GM21576 (cell line): ENCODE measurements at regions not wholly inside any gene's neighbourhood (a gene's known extent, or its start where the extent isn't known, plus 50 kb on each side); places are given as distances from the start of the nearest gene placed in this dataset.

ENCODE experiments used
- ATAC-seq: cut with Tn5 transposase; IDR thresholded peaks from one replicate; pipeline ENCODE4 v1.9.1; 2021; ENCODE audit warnings: mild to moderate bottlenecking, moderate library complexity; ENCODE audit not compliant: unreplicated experiment

- no peak for ATAC-seq
Measured at GRCh38 chr21:16169102-16169511, 439.3 kb downstream of the USP25 start.

- ATAC-seq, result no peak
Measured at GRCh38 chr21:16169779-16170178, 440.0 kb downstream of the USP25 start.

- ATAC-seq, result no peak
Measured at GRCh38 chr21:16176570-16176969, 446.8 kb downstream of the USP25 start.

GRCh38 chr21:16177532-16177931, 447.8 kb downstream of the USP25 start:
- no peak for ATAC-seq

GRCh38 chr21:16179773-16180172, 450.0 kb downstream of the USP25 start:
- no peak for ATAC-seq

- no peak for ATAC-seq
Measured at GRCh38 chr21:16180614-16181013, 450.8 kb downstream of the USP25 start.

GRCh38 chr21:16181018-16181417, 451.2 kb downstream of the USP25 start:
- ATAC-seq, result no peak

- ATAC-seq, result no peak
Measured at GRCh38 chr21:16185766-16186165, 456.0 kb downstream of the USP25 start.

- no peak for ATAC-seq
Measured at GRCh38 chr21:16186742-16187141, 457.0 kb downstream of the USP25 start.

- ATAC-seq, result no peak
Measured at GRCh38 chr21:16187603-16188301, 458.0 kb downstream of the USP25 start.

GRCh38 chr21:16192902-16193301, 463.1 kb downstream of the USP25 start:
- ATAC-seq, result no peak

- ATAC-seq, result no peak
Measured at GRCh38 chr21:16193496-16194094, 463.8 kb downstream of the USP25 start.

GRCh38 chr21:16194095-16194787, 464.5 kb downstream of the USP25 start:
- peak; percentile 63 for ATAC-seq

- ATAC-seq, result no peak
Measured at GRCh38 chr21:16194788-16195537, 465.2 kb downstream of the USP25 start.

- no peak for ATAC-seq
Measured at GRCh38 chr21:16195538-16195910, 465.7 kb downstream of the USP25 start.

GRCh38 chr21:16196001-16196400, 466.2 kb downstream of the USP25 start:
- no peak for ATAC-seq

GRCh38 chr21:16198546-16198945, 468.8 kb downstream of the USP25 start:
- no peak for ATAC-seq

GRCh38 chr21:16199539-16199938, 469.8 kb downstream of the USP25 start:
- ATAC-seq, result no peak

- ATAC-seq, result no peak
Measured at GRCh38 chr21:16201718-16202117, 471.9 kb downstream of the USP25 start.

GRCh38 chr21:16205527-16205926, 475.7 kb downstream of the USP25 start:
- no peak for ATAC-seq
